SK-N-SH (cell line): ENCODE measurements at regions not wholly inside any gene's neighbourhood (a gene's known extent, or its start where the extent isn't known, plus 50 kb on each side); places are given as distances from the start of the nearest gene placed in this dataset.
"Not testable (repeated sequence)": the region's sequence is repeated elsewhere in the genome, so short reads cannot be mapped to it uniquely, and the experiment has no call there.

Experiments
- CTCF ChIA-PET: fragments of 300-600, 350-600 bp; formaldehyde crosslinking; extraction: SDS; loops from one replicate; lab custom pipeline; 2021; lab: Yijun Ruan, JAX
- POLR2A ChIA-PET: fragments of 350-600 bp; sonication (Branson Sonifier 250); formaldehyde crosslinking; extraction: SDS; loops from one replicate; lab custom pipeline; 2020; ENCODE audit warnings: antibody characterized with exemption, inconsistent platforms; lab: Yijun Ruan, JAX
- DNase-seq: peaks from one replicate; pipeline ENCODE4 v3.0.0; 2012
- H2AFZ ChIP-seq: fragments of 200-600 bp; sonication (generic); 2 replicates; pipeline ENCODE4 v1.8.1; 2016; ENCODE audit warnings: antibody characterized with exemption, mild to moderate bottlenecking, low read depth
- H3F3A ChIP-seq: fragments of 200-600 bp; sonication (generic); replicated peaks from 2 replicates; pipeline ENCODE3; 2016; ENCODE audit warnings: antibody characterized with exemption, mild to moderate bottlenecking; ENCODE audit not compliant: insufficient read depth
- H3K27ac ChIP-seq, 2 experiments: fragments of 200-500 bp in 1 of 2; fragments of 200-600 bp in 1 of 2; sonication (Bioruptor generic) in 1 of 2; sonication (generic), shearing (Covaris generic) in 1 of 2; 2 replicates each; pipeline versions ENCODE4 v1.5.1 to v1.6.1; 2014 to 2016; ENCODE audit warnings: low read depth in 2 of 2, inconsistent platforms in 1 of 2, low read length in 1 of 2, mild to moderate bottlenecking in 1 of 2, mixed read lengths in 1 of 2
- H3K27me3 ChIP-seq: fragments of 200-600 bp; sonication (generic), shearing (Covaris generic); 2 replicates; pipeline ENCODE4 v1.6.1; 2016; ENCODE audit warnings: mixed run types; ENCODE audit not compliant: insufficient read depth
- H3K36me3 ChIP-seq, 2 experiments: fragments of 200-500 bp in 1 of 2; fragments of 200-600 bp in 1 of 2; sonication (Bioruptor generic) in 1 of 2; sonication (generic) in 1 of 2; replicated peaks in 1 of 2; 2 replicates each; pipeline versions ENCODE3 to v1.5.1; 2014 to 2016; ENCODE audit warnings: low read length in 1 of 2, mild to moderate bottlenecking in 1 of 2; ENCODE audit not compliant: insufficient read depth in 2 of 2, control insufficient read depth in 1 of 2
- H3K4me1 ChIP-seq, 2 experiments: fragments of 200-500 bp in 1 of 2; fragments of 200-600 bp in 1 of 2; sonication (Bioruptor generic) in 1 of 2; sonication (generic), shearing (Covaris generic) in 1 of 2; 2 replicates each; pipeline versions ENCODE4 v1.5.1 to v1.6.1; 2014 to 2016; ENCODE audit warnings: low read depth in 1 of 2, low read length in 1 of 2, mixed run types in 1 of 2; ENCODE audit not compliant: insufficient read depth in 2 of 2, control insufficient read depth in 1 of 2
- H3K4me2 ChIP-seq: fragments of 200-600 bp; sonication (generic), shearing (Covaris generic); 2 replicates; pipeline ENCODE4 v1.6.1; 2017; ENCODE audit warnings: mixed run types
- H3K4me3 ChIP-seq, 2 experiments: fragments of 200-500 bp in 1 of 2; fragments of 200-600 bp in 1 of 2; sonication (Bioruptor generic) in 1 of 2; sonication (generic), shearing (Covaris generic) in 1 of 2; 2 replicates each; pipeline versions ENCODE4 v1.5.1 to v1.8.1; 2014 to 2016; ENCODE audit warnings: low read depth in 2 of 2, inconsistent platforms in 1 of 2, low read length in 1 of 2, mild to moderate bottlenecking in 1 of 2, mixed read lengths in 1 of 2, moderate library complexity in 1 of 2
- H3K79me2 ChIP-seq: fragments of 200-600 bp; sonication (generic); 2 replicates; pipeline ENCODE4 v1.8.1; 2017; ENCODE audit warnings: mild to moderate bottlenecking; ENCODE audit not compliant: insufficient read depth
- H3K9ac ChIP-seq: fragments of 200-600 bp; sonication (generic); 2 replicates; pipeline ENCODE4 v1.6.1; 2017; ENCODE audit warnings: mixed run types
- H3K9me2 ChIP-seq: fragments of 200-600 bp; sonication (generic); 2 replicates; pipeline ENCODE4 v1.6.1; 2017; ENCODE audit warnings: mixed run types
- H3K9me3 ChIP-seq: fragments of 200-600 bp; sonication (generic); 2 replicates; pipeline ENCODE4 v1.6.1; 2017; ENCODE audit warnings: mixed run types, mild to moderate bottlenecking, moderate library complexity
- H4K20me1 ChIP-seq: fragments of 200-600 bp; sonication (generic); 2 replicates; pipeline ENCODE4 v1.6.1; 2017; ENCODE audit warnings: mild to moderate bottlenecking, mixed run types; ENCODE audit not compliant: insufficient read depth
- ELF1 ChIP-seq: IDR thresholded peaks from 2 replicates; pipeline ENCODE4 v1.4.0; 2012
- FOSL2 ChIP-seq: IDR thresholded peaks from 2 replicates; pipeline ENCODE4 v1.4.0; 2012; ENCODE audit warnings: low read depth, mild to moderate bottlenecking, moderate library complexity, borderline replicate concordance
- RCOR1 ChIP-seq: fragments of 150-350 bp; IDR thresholded peaks from 2 replicates; pipeline ENCODE4 v1.6.1; 2017; ENCODE audit warnings: antibody characterized with exemption, low read length
- RFX5 ChIP-seq: IDR thresholded peaks from 2 replicates; pipeline ENCODE4 v1.6.1; 2012; ENCODE audit warnings: mild to moderate bottlenecking, improper control_type of control experiment, low read length
- TCF12 ChIP-seq: IDR thresholded peaks from 2 replicates; pipeline ENCODE4 v1.4.0; 2012
- WGBS: methylation state at CpG from one replicate; pipeline ENCODE4 v1.1.6; 2017; ENCODE audit warnings: low lambda C conversion rate; 5-methylcytosine and 5-hydroxymethylcytosine counted together
- TF ChIP-seq, protein P1 (sequence below): IDR thresholded peaks from 2 replicates; pipeline ENCODE4 v1.6.1; 2012; ENCODE audit warnings: mild to moderate bottlenecking, low read depth, low read length, moderate library complexity
- TF ChIP-seq, protein P2 (sequence below): IDR thresholded peaks from 2 replicates; pipeline ENCODE4 v1.4.0; 2012; ENCODE audit warnings: low read depth, borderline replicate concordance
- TF ChIP-seq, protein P3 (sequence below): fragments of 150-350 bp; IDR thresholded peaks from 2 replicates; pipeline ENCODE4 v1.6.1; 2016; ENCODE audit warnings: mild to moderate bottlenecking, low read depth, low read length

GRCh38 chr2:176902454-176902853 is 310.1 kb upstream of the HNRNPA3 start:
- no peaks in the 10 kb centered on the region for H3K27me3 ChIP-seq
- H3K9me3 ChIP-seq: no peaks in the 10 kb centered on the region
- no peak overlapping the region for H3K4me3 ChIP-seq
- 24% methylated on average over 4 of the region's 4 CpGs for WGBS
- H3K27ac ChIP-seq: no peak overlapping the region
- DNase-seq: no peak
- TF ChIP-seq FOSL2 (no peak), ELF1 (no peak), TCF12 (no peak), RCOR1 (no peak), RFX5 (no peak)
- TF ChIP-seq, protein P1, sequence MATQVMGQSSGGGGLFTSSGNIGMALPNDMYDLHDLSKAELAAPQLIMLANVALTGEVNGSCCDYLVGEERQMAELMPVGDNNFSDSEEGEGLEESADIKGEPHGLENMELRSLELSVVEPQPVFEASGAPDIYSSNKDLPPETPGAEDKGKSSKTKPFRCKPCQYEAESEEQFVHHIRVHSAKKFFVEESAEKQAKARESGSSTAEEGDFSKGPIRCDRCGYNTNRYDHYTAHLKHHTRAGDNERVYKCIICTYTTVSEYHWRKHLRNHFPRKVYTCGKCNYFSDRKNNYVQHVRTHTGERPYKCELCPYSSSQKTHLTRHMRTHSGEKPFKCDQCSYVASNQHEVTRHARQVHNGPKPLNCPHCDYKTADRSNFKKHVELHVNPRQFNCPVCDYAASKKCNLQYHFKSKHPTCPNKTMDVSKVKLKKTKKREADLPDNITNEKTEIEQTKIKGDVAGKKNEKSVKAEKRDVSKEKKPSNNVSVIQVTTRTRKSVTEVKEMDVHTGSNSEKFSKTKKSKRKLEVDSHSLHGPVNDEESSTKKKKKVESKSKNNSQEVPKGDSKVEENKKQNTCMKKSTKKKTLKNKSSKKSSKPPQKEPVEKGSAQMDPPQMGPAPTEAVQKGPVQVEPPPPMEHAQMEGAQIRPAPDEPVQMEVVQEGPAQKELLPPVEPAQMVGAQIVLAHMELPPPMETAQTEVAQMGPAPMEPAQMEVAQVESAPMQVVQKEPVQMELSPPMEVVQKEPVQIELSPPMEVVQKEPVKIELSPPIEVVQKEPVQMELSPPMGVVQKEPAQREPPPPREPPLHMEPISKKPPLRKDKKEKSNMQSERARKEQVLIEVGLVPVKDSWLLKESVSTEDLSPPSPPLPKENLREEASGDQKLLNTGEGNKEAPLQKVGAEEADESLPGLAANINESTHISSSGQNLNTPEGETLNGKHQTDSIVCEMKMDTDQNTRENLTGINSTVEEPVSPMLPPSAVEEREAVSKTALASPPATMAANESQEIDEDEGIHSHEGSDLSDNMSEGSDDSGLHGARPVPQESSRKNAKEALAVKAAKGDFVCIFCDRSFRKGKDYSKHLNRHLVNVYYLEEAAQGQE: no peak
- TF ChIP-seq, protein P2, sequence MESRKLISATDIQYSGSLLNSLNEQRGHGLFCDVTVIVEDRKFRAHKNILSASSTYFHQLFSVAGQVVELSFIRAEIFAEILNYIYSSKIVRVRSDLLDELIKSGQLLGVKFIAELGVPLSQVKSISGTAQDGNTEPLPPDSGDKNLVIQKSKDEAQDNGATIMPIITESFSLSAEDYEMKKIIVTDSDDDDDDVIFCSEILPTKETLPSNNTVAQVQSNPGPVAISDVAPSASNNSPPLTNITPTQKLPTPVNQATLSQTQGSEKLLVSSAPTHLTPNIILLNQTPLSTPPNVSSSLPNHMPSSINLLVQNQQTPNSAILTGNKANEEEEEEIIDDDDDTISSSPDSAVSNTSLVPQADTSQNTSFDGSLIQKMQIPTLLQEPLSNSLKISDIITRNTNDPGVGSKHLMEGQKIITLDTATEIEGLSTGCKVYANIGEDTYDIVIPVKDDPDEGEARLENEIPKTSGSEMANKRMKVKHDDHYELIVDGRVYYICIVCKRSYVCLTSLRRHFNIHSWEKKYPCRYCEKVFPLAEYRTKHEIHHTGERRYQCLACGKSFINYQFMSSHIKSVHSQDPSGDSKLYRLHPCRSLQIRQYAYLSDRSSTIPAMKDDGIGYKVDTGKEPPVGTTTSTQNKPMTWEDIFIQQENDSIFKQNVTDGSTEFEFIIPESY: no peak
- TF ChIP-seq, protein P3, sequence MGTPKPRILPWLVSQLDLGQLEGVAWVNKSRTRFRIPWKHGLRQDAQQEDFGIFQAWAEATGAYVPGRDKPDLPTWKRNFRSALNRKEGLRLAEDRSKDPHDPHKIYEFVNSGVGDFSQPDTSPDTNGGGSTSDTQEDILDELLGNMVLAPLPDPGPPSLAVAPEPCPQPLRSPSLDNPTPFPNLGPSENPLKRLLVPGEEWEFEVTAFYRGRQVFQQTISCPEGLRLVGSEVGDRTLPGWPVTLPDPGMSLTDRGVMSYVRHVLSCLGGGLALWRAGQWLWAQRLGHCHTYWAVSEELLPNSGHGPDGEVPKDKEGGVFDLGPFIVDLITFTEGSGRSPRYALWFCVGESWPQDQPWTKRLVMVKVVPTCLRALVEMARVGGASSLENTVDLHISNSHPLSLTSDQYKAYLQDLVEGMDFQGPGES: no peak
- POLR2A ChIA-PET: no interaction called here
- no peaks in the 10 kb centered on the region for H3K79me2 ChIP-seq
- no peaks in the 10 kb centered on the region for H3K4me1 ChIP-seq
- no peak overlapping the region for H2AFZ ChIP-seq
- H3K9ac ChIP-seq: no peak overlapping the region
- no peaks in the 10 kb centered on the region for H4K20me1 ChIP-seq
- no peaks in the 10 kb centered on the region for H3F3A ChIP-seq
- CTCF ChIA-PET: no interaction called here
- no peaks in the 10 kb centered on the region for H3K36me3 ChIP-seq
- no peaks in the 10 kb centered on the region for H3K9me2 ChIP-seq
- H3K4me2 ChIP-seq: no peak overlapping the region

DNA sequence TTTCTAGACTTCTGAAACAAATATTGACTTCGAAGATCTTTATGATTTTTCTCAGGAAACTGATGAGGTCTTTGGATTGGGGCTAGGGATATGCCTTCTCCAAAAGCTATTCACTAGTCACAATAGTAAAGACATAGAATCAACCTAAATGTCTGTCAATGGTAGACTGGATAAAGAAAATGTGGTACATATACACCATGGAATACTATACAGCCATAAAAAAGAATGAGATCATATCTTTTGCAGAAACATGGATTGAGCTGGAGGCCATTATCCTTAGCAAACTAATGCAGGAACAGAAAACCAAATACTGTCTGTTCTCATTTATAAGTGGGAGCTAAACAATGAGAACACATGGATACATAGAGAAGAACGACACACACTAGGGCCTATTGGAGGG is 308.5 kb upstream of the HNRNPA3 start:
- H3K9me3 ChIP-seq, DNase-seq, POLR2A ChIA-PET, H3K79me2 ChIP-seq, H4K20me1 ChIP-seq, H3K27me3 ChIP-seq, H3K27ac ChIP-seq, H3K9me2 ChIP-seq, H3K4me2 ChIP-seq, H3K36me3 ChIP-seq, H3K9ac ChIP-seq, H3K4me3 ChIP-seq, H2AFZ ChIP-seq, H3K4me1 ChIP-seq, H3F3A ChIP-seq: not testable (repeated sequence)
- CTCF ChIA-PET: interaction anchor here (1.0 to 1.5 kb wide), 3 partner anchors 82 to 244 kb away, joined by 3 read pairs; no protein-coding TSS in a partner anchor
- 38% methylated on average over 2 of the region's 2 CpGs for WGBS
